ENCODE measurements at regions not wholly inside any gene's neighbourhood (a gene's known extent, or its start where the extent isn't known, plus 50 kb on each side); places are given as distances from the start of the nearest gene placed in this dataset.

DNA sequence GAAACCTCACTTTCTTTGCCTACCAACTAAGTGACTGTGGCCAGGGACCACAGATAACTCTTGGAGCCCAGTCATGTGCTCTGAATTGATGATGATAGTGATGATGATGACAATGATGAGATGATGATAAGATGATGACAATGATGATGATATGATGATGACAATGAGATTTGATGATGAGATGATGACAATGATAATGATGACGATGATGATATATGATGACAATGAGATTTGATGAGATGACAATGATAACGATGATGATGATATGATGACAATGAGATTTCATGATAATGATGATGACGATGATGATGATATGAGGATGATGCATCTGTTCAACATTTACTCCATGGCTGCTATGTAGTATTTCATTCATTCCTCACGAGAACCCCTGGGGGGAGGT is 213.0 kb downstream of the ERCC6L2 start:
- TF ChIP-seq EP300 (IDR thresholded peaks at IDR 0.05) (no peak), CTCF (IDR thresholded peaks at IDR 0.05) (no peak)
